Esophagus muscularis mucosa (tissue), 3 donors: ENCODE measurements at regions not wholly inside any gene's neighbourhood (a gene's known extent, or its start where the extent isn't known, plus 50 kb on each side); places are given as distances from the start of the nearest gene placed in this dataset.

Source experiments
- CTCF ChIP-seq, 3 experiments: fragments of 200-600 bp in 2 of 3; fragments of 450-650 bp in 1 of 3; sonication (generic) in 2 of 3; IDR thresholded peaks; one replicate each; pipeline ENCODE4 v1.5.1; 2017 to 2019; ENCODE audit warnings: antibody characterized with exemption in 3 of 3, mild to moderate bottlenecking in 2 of 3, moderate library complexity in 1 of 3
- POLR2AphosphoS5 ChIP-seq, 2 donors: sonication (generic); formaldehyde crosslinking; IDR thresholded peaks; one replicate each; pipeline ENCODE4 v1.6.1; 2017; ENCODE audit warnings: antibody characterized with exemption in 2 of 2

GRCh38 chr16:29302976-29303375 is 103.5 kb downstream of the NPIPB11 start:
- TF ChIP-seq CTCF (IDR thresholded peaks at IDR 0.05) (no peak), POLR2AphosphoS5 (IDR thresholded peaks at IDR 0.05) (no peak)
